ENCODE measurements at regions not wholly inside any gene's neighbourhood (a gene's known extent, or its start where the extent isn't known, plus 50 kb on each side); places are given as distances from the start of the nearest gene placed in this dataset.
"Not testable (repeated sequence)": the region's sequence is repeated elsewhere in the genome, so short reads cannot be mapped to it uniquely, and the experiment has no call there.

DNA sequence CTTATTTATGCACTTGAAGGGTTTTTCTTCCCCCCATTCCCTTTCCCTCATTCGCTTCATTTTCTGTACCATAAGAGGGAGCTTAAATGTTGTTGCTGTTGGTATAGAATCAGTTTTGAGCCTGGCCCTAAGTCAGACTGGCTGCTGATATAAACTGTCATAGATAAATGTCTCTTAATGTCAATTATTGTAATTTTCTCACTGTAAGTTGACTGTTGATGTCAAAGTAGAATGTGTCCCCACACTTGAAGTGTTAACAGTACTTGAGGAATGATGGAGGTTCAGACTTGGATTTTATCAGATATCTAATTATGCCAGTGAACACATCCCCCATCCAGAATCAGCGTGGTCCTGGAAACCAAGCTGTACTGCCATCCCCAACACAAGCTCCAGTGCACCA is 87.8 kb downstream of the PRR15 start:
- DNase-seq, result no peak

DNA sequence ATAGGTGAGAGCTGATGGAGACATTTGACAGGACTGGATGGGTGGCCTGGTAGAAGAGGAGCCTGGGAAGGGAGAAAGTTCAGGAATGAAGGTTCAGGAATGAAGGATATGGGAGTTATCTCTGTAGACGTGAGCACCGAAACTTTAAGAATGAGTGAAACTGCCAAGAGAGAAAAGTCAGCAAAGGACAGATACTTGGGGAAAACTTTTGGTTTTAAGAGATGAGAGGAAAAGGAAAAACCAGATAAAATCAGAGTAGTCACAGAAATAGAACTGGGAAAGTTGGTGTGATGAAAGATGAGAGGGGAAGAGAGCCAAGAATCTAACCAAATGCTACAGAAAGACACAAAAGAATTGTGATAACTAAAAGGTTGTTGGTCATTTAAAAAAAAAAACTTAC is 88.9 kb downstream of the PRR15 start:
- no peak for DNase-seq

DNA sequence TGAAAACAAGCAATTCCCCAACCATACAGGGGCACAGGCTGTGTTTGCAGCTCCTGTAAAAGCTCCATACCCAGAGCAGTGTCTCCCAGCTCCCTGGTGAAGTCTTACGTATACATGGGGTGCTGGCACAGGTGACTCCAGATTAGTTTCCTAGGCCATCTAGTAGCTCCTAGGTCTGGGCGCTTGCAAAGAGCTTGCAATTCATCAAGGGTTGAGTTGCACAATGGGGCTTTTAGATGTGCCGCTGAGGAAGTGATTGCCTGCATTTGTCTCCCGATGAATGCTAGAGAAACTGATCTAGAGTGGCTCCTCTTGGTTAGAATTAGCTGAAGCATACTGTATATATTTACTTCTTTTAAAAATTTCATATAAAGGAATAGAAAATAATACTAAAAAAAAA is 90.7 kb downstream of the PRR15 start:
- not testable (repeated sequence) for DNase-seq

DNA sequence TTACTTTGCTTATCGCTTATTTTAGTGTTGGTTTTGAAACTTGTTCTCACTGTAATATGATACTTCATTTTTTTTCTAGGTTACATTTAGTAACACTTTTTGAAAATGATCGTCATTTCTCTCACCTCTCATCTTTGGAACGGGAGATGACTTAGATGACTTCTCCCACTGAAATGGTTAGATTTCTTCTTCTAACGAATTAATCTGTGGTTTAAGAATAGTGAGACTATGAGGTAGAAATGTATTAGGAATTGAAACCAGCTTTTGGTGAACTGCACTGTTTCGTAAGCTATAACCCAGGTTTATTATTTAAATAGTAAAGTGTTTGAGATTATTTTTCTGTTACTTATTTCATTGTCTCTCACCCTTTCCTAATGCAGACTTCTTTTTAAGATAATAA is 93.7 kb downstream of the PRR15 start:
- no peak for DNase-seq

DNA sequence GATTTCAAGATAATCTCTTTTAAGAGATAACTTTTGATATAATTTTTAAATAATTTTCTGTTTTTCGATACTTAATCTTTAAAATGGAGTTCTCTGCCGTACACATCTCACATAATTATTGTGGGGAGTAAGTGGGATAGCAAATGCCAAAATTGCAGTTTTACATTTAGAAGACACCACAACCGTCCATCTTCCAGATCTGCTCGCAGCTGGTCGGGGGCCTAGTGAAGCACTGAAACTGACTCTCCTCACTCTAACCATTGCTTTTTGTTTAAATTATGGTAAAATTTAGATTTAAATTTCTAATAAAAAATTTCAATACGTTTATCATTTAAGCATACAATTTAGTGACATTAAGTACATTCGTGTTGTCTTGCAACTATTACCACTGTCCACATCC is 94.2 kb downstream of the PRR15 start:
- no peak for DNase-seq

DNA sequence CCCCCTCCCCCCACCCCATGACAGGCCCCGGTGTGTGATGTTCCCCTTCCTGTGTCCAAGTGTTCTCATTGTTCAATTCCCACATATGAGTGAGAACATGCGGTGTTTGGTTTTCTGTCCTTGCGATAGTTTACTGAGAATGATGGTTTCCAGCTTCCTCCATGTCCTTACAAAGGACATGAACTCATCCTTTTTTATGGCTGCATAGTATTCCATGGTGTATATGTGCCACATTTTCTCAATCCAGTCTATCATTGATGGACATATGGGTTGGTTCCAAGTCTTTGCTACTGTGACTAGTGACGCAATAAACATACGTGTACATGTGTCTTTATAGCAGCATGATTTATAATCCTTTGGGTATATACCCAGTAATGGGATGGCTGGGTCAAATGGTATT is 95.6 kb downstream of the PRR15 start:
- not testable (repeated sequence) for DNase-seq

DNA sequence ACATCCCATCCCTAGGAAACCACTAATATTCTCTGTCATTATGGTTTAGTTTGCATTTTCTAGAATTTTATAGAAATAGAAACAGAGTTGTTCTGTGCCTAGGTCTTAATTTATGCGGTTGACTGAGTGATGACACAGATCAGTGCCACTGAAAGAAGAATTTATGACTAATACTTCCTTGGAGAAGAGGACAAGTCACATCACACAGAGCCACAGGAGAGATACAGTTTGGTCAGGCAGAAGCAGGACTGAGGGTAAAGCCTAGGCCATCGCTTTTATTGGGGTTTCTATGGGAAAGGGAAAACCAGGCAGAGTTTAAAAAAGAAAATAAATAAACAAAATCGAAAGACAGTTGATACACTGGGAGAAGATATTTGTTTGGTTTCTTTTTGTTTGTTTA is 99.3 kb downstream of the PRR15 start:
- not testable (repeated sequence) for DNase-seq

DNA sequence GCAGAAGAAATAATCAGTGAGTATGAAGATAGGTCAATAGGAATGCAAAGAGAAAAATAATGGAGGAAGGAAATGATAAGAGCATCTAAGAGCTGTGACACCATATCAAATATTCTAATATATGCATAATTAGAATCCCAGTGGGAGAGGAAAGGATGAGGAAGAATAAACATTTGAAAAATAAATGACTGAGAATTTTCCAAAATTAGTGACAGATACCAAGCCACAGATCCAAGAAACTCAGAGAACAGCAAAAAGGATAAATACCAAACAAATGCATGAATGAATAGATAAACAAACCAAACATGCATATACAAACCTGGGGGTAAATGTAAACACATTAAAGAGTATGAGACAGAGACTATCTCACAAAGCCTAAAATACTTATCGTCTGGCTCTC is 101.4 kb downstream of the PRR15 start:
- DNase-seq, result not testable (repeated sequence)

DNA sequence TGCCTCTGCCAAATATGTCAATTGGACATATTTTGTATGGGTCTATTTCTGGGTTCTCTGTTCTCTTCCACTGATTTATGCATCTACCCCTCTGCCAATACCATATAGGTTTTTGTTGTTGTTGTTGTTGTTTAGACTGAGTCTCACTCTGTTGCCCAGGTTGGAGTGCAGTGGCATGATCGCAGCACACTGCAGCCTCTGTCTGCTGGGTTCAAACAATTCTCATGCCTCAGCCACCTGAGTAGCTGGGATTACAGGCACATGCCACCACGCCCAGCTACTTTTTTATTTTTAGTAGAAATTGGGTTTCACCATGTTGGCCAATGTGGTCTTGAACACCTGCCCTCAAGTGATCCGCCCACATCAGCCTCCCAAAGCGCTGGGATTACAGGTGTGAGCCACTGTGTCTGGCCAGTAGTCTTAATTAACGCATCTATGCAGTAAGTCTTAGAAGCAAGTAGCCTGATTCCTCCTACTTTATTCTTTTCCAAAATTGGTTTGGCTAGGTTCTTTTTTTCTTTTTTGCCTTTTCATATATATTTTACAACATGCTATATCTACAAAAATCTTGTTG is 103.5 kb downstream of the PRR15 start:
- not testable (repeated sequence) for DNase-seq

DNA sequence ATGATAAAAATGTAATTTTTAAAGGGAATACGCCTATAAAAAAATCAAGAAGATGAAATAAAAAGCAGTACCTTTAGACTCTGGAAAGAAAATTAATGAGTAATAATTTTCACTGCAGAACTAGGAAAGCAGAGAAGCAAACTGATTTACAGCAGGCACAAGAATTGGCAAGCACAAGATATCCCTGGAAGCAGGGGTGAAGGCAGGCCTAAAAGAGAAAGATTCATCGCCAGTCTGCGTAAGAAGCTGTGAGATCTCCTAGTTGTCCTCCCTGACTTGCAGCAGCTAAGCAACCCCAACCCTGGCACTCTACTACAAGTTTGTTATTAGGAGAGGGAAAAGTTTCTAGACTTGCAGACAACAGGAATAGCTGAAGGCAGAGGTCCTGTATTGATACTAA is 107.7 kb downstream of the PRR15 start:
- DNase-seq, result not testable (repeated sequence)

DNA sequence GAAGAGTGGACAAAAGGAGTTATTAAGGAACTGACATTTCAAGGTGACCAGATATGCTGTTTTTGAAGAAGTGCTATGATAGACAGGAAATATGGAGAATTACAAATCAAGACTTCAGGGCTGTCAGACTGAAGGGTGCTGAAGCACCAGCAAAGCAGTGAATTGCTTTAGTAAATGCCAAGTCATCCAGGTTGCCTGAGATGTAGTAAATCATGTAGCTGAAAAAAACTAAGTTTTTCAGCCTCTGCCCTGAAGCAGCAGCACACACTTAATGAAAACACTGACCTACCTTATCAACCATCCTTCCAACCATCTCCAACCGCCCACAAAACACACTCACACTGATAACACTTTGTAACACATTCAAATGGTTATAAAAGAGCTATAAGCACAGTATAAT is 110.0 kb downstream of the PRR15 start:
- DNase-seq, result not testable (repeated sequence)

DNA sequence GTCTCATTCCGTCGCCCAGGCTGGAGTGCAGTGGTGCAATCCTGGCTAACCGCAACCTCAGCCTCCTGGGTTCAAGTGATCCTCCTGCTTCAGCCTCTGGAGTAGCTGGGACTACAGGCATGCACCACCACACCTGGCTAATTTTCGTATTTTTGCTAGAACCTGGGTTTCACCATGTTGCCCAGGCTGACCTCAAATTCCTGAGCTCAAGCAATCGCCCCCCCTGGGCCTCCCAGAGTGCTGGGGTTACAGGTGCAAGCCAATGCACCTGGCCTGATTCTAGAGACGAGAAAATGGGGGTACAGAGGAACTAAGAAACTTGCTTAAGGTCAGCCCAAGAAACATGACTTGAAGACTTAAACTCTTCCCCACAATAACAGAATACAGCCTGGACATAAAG is 111.0 kb downstream of the PRR15 start:
- not testable (repeated sequence) for DNase-seq

DNA sequence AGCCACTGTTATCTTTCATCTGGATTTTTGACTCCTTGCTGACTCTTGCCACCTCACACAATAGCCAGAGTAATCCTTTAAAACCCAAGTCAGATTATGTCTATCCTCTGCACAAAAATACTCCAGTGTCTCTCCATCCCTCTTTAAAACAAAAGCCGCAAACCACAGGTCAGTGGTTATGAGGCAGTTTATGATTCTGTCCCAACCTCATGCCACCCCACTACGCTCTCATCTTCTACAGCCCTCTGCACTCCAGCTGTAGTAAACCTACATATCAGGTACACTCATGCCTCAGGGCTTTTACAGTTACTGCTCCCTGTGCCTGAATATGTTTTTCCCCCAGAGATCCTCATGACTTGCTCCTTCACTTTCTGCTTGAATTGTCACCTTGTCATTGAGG is 113.6 kb downstream of the PRR15 start:
- DNase-seq, result not testable (repeated sequence)

DNA sequence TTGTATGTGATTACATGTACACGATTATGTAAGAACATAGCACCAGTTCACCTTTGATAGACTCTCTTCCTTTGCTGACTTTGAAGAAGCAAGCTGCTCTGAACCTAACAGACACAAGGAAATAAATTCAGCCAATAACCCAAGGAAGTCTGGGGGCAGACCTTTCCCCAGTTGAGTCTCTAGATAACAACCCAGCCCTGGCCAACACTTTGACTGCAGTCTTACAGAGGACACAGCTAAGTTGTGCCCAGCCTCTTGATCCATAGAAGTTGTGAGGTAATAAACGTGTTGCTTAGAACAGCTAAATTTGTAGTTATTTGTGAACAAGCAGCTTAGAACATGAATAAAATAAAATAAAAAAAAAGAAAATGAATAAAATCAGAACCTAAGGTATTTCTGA is 116.3 kb downstream of the PRR15 start:
- not testable (repeated sequence) for DNase-seq

DNA sequence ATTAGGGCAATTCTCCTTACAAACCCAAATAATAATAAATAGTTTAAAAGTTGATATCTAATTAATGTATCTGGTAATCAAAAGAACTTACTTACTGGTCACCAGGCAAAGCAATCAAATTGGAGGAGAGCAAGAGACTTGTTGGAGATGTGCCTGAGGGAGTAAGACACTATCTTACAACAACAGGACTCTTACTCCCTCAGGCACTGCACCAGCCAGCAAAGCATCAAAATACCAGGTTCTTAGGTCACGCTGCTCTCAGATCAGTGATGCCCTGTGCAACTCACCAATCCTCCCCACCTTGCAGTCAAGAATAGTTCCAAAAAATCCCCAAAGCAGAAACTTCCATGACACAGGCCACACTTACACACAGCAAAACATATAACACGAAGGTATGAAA is 117.0 kb downstream of the PRR15 start:
- DNase-seq, result not testable (repeated sequence)

DNA sequence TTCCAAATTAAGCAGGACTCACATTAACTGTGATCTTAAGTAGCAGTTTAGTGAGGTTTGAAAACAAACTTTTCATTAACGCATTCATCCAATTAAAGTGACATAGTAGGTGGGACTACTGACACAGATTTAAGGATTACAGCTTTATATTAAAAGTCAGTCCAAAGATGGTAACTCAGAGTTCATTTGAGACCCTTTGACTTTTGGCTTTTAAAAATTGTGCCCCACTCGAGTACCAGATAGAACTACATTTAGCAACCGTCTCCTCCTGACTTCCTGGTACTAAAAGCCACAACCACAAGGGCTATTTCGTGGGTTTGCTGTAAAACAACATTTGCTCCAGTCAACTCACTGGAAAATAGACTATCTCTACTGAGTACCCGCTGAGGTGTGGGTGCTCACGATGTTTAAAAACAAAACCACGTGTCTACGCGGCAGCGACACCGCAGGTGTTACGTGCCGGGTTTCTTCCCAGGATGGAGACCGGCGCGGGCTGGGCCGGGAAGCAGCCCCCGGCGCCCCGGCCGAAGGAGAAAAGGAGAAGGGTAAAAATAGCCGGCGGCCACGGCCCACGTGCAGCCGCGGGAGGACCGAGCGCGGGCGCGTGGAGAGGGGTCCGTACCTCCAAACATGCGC is 120.6 kb downstream of the PRR15 start:
- DNase-seq, result peak; percentile 39

DNA sequence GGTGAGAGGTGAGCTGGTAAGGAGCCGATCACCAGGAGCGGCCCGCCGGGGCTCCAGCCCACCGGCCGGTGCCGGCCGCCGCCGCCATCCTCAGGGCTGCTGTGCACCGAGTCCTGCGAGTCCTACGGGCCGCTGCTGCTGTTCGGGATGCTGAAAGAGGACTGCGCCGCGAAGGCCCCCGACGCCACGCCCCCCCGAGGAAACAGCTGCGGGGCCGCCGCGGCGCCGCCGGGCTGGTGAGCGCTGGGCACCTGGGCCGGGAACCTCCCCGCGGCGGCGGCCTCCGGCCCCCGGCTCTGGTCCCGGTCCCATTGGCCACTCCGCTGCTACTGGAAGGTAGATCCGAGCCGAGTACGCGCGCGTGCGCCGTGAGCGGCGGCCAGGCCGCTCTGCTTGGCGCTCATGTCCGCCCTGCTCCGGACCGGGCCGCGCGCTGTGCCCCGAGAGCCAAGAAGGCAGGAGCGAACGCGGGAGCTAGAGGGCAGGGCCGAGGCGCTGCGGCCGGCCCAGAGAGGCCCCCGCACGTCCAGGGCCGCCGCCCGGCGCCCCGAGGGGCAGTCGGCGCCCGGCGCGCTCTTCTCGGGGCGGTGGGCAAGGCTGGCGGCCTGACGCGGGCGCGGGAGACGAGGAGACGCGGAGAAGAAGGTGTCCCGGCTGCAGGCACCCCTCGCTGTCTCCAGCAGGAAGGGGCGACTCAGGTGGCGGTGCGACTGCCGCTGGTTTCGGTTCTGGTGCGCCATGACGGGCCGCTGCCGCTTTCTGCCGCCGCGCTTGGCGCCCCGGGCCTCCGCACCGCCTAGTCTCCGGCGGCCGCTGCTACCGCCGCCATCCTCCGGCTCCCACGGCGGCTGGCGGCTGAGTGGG is 121.3 kb upstream of the WIPF3 start:
- DNase-seq, result peak; percentile 86

DNA sequence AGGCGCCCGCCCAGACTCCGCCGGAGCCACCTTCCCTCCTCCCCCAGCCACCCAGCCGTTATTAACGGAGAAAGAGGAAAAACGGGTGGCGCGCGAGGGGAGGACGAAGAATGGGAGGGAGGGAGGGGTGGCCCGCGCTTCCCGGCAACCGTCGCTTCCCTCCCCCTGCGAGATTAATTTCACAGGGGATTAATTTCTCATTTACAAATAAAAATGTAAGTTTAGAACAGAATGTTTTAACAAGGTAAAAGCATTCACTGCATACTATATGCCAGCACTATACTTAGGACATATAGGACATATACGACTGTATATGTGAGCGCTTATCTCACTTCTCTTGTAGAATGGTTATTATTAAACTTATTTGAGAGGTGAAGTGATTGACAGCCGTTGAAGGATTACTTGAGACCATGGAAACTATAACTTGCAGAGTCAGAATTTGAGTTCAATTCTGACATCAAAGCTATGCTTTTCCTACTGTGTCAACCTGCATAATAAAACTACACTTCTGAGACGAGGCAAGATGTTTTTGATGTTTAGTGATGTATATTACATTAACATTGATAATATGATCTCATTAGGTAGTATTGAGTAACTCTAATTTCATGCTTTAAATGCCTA is 120.5 kb upstream of the WIPF3 start:
- peak; percentile 57 for DNase-seq

DNA sequence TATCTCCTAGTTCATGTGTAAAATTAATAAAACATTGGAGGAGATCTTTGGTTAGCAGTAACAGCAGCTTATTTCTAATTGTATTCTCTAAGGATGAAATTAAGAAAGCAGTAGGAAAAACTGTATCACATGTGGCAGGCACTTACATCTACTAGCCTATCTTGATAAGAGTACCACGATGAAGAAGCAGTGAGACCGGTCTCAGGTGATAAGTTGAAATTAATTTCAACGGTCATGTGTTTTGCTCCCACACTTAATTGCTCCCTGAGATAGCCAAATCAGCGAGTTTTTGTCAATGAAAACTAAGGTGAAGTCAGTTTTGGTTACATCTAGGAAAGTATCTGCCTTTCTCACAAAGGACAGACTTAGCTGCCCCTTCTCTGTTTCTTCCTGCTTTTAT is 115.8 kb upstream of the WIPF3 start:
- DNase-seq, result not testable (repeated sequence)

DNA sequence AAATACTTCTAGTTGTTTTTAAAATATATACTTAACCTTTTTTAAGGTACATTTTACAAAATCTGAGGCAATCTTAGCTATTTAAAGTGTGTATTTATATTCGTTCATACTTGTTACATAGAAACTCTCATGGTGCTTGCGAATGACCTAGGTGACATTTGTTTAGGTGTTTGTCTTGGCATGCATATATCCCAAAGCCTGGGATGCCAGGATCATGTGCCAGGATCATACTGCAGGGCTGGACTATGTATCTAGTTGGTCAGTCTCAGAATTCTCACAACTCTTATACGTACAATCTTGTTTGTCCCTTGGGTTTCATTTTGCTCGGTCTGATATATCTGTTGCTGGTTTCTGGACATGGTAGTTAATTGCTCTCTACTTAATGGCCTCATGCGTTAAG is 109.9 kb upstream of the WIPF3 start:
- DNase-seq, result not testable (repeated sequence)

DNA sequence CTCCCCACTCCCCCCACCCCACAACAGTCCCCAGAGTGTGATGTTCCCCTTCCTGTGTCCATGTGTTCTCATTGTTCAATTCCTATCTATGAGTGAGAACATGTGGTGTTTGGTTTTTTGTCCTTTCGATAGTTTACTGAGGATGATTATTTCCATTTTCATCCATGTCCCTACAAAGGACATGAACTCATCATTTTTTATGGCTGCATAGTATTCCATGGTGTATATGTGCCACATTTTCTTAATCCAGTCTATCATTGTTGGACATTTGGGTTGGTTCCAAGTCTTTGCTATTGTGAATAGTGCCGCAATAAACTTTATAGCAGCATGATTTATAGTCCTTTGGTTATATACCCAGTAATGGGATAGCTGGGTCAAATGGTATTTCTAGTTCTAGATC is 106.6 kb upstream of the WIPF3 start:
- not testable (repeated sequence) for DNase-seq

DNA sequence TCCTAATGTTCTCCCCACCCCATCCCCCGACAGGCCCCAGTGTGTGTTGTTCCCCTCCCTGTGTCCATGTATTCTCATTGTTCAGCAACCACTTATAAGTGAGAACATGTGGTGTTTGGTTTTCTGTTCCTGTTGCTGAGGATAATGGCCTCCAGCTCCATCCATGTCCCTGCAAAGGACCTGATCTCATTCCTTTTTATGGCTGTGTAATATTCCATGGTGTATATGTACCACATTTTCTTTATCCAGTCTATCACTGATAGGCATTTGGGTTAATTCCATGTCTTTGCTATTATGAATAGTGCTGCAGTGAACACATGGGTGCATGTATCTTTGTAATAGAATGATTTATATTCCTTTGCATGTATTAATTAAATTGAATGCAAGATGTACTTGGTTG is 104.8 kb upstream of the WIPF3 start:
- DNase-seq, result not testable (repeated sequence)

DNA sequence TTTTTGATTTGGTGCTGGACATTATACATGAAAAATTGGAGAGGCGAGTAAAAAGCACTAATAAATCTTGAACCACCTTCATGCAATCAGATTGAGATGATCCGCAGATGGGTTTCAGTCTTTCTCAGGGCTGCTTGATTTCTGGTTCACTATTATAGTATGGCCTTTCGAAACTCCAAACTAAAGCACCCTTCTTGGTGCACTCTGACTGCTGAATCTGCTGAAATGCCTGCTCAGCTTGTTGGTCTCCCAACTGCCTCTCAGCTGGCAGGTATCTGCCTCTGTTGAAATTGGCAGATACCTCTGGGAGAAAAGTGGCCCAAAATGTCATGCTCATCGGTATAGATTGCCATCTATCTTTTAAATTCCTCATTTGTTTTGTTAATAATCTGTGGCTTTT is 102.5 kb upstream of the WIPF3 start:
- DNase-seq, result not testable (repeated sequence)

DNA sequence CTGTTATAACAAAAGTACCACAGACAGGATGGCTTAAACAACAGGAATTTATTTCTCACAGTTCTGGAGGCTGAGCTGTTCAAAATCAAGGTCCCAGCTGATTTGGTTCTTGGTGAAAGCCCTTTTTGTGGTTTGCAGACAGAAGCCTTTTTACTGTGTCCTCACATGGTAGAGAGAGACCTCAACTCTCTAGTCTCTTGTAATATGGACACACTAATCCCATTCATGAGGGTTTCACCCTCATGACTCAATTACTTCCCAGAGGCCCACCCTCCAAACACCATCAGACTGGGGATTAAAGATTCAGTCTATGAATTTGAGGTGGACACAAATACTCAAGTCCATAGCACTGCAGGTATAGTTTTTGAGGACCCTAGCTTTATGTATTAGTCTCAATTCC is 97.3 kb upstream of the WIPF3 start:
- not testable (repeated sequence) for DNase-seq

Data from eye (tissue), 1 donor.